K562 (cell line): ENCODE measurements at regions not wholly inside any gene's neighbourhood (a gene's known extent, or its start where the extent isn't known, plus 50 kb on each side); places are given as distances from the start of the nearest gene placed in this dataset.

Source experiments
- BRD9 ChIP-seq: fragments of 450-650 bp; IDR thresholded peaks from 2 replicates; pipeline ENCODE4 v1.6.1; 2018; ENCODE audit warnings: low read depth; ENCODE audit not compliant: partially characterized antibody
- ELF1 ChIP-seq: fragments of 200-800 bp; sonication (Bioruptor generic); IDR thresholded peaks from 2 replicates; pipeline ENCODE4 v1.6.1; 2016; ENCODE audit warnings: missing genetic modification characterization, missing compliant biosample characterization
- ESRRB ChIP-seq: fragments of 250-450 bp; sonication (Bioruptor Pico); IDR thresholded peaks from 2 replicates; pipeline ENCODE4 v1.5.0; 2020; ENCODE audit warnings: mild to moderate bottlenecking, moderate library complexity, borderline replicate concordance
- KAT2B ChIP-seq: IDR thresholded peaks from one replicate; pipeline ENCODE4 v1.6.1; 2012; ENCODE audit warnings: low read depth, mild to moderate bottlenecking, control low read depth, inconsistent platforms, low read length, moderate library complexity
- KAT7 ChIP-seq: sonication (generic); formaldehyde crosslinking; IDR thresholded peaks from 2 replicates; pipeline ENCODE4 v1.8.0; 2022; ENCODE audit warnings: missing genetic modification reagents, mild to moderate bottlenecking, borderline replicate concordance
- KHSRP ChIP-seq: fragments of 450-650 bp; IDR thresholded peaks from 2 replicates; pipeline ENCODE4 v1.6.1; 2017
- NFE2 ChIP-seq: IDR thresholded peaks from 2 replicates; pipeline ENCODE4 v1.6.1; 2014; ENCODE audit warnings: antibody characterized with exemption, low read depth
- SRSF1 ChIP-seq: fragments of 200-400 bp; formaldehyde crosslinking; IDR thresholded peaks from 2 replicates; pipeline ENCODE4 v1.6.1; 2017; ENCODE audit warnings: mild to moderate bottlenecking, low read depth, low read length, moderate library complexity
- TCF7 ChIP-seq: sonication (generic); IDR thresholded peaks from 2 replicates; pipeline ENCODE4 v1.6.1; 2016; ENCODE audit warnings: antibody characterized with exemption, borderline replicate concordance
- ZNF551 ChIP-seq: fragments of 250-450 bp; sonication (Bioruptor Pico); IDR thresholded peaks from 2 replicates; pipeline ENCODE4 v1.5.0; 2021; ENCODE audit warnings: mild to moderate bottlenecking, moderate library complexity
- ZNF695 ChIP-seq: fragments of 450-650 bp; formaldehyde crosslinking; IDR thresholded peaks from 2 replicates; pipeline ENCODE4 v1.4.0; 2020; ENCODE audit warnings: mild to moderate bottlenecking, moderate library complexity
- TF ChIP-seq, protein P1 (sequence below), 2 experiments: fragments of 450-650 bp; formaldehyde crosslinking in 1 of 2; IDR thresholded peaks; 2 replicates each; pipeline versions ENCODE4 v1.4.0 to v1.6.1; 2014 to 2020; ENCODE audit warnings: mild to moderate bottlenecking in 2 of 2, borderline replicate concordance in 1 of 2, low read depth in 1 of 2
- TF ChIP-seq, protein P2 (sequence below): sonication (generic); formaldehyde crosslinking; IDR thresholded peaks from 2 replicates; pipeline ENCODE4 v1.8.1; 2023; ENCODE audit warnings: missing genetic modification reagents, mild to moderate bottlenecking, borderline replicate concordance

DNA sequence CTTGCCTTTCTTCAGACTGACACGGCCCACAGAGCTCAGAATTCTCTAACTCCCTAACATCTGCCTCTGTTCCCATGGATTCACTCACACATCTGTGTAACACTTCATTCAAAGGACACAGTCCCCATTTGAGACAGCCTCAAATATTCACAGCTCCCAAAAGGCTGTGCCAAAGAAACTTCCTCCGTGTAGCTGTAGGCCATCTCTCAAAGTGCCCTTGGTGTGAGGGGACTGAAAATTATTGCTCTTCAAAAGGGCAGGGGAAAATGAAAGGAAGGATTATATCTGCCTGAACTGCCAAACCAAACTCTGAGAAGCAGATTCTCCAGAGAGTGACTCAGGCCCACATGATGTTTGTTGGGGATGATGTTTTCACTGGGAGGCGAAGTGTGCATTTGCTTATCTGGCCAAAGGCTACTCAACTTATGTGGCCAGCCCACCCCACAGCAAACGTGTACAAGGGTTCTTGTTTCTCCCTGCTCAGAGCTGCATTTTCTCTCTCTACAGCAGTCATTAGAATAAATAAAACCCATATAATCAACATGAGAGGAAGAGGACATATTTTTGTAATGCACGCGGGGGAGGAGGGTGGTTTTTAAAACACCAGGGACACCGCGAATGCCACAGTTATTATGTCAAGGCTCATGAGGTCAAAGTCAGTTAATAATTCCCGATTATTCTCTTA is 302.4 kb upstream of the NFE2L3 start (continued):
- TF ChIP-seq, protein P1, sequence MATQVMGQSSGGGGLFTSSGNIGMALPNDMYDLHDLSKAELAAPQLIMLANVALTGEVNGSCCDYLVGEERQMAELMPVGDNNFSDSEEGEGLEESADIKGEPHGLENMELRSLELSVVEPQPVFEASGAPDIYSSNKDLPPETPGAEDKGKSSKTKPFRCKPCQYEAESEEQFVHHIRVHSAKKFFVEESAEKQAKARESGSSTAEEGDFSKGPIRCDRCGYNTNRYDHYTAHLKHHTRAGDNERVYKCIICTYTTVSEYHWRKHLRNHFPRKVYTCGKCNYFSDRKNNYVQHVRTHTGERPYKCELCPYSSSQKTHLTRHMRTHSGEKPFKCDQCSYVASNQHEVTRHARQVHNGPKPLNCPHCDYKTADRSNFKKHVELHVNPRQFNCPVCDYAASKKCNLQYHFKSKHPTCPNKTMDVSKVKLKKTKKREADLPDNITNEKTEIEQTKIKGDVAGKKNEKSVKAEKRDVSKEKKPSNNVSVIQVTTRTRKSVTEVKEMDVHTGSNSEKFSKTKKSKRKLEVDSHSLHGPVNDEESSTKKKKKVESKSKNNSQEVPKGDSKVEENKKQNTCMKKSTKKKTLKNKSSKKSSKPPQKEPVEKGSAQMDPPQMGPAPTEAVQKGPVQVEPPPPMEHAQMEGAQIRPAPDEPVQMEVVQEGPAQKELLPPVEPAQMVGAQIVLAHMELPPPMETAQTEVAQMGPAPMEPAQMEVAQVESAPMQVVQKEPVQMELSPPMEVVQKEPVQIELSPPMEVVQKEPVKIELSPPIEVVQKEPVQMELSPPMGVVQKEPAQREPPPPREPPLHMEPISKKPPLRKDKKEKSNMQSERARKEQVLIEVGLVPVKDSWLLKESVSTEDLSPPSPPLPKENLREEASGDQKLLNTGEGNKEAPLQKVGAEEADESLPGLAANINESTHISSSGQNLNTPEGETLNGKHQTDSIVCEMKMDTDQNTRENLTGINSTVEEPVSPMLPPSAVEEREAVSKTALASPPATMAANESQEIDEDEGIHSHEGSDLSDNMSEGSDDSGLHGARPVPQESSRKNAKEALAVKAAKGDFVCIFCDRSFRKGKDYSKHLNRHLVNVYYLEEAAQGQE (IDR thresholded peaks at IDR 0.05; ENCODE audit: borderline replicate concordance), result peak; percentile 11; the same call in 1 of the 2 replicates
- TF ChIP-seq, protein P1 (CRISPR knock-in tag; IDR thresholded peaks at IDR 0.05; ENCODE audit: low read depth), result no peak
- TF ChIP-seq ZNF551 (CRISPR knock-in tag), result no peak
- no peak for TF ChIP-seq SRSF1
- TF ChIP-seq ESRRB, result no peak
- TF ChIP-seq ELF1 (tag), result no peak; the same call in 1 of the 2 replicates
- no peak for TF ChIP-seq ZNF695 (CRISPR knock-in tag)
- no peak for TF ChIP-seq TCF7
- TF ChIP-seq KHSRP, result no peak
- TF ChIP-seq, protein P2, sequence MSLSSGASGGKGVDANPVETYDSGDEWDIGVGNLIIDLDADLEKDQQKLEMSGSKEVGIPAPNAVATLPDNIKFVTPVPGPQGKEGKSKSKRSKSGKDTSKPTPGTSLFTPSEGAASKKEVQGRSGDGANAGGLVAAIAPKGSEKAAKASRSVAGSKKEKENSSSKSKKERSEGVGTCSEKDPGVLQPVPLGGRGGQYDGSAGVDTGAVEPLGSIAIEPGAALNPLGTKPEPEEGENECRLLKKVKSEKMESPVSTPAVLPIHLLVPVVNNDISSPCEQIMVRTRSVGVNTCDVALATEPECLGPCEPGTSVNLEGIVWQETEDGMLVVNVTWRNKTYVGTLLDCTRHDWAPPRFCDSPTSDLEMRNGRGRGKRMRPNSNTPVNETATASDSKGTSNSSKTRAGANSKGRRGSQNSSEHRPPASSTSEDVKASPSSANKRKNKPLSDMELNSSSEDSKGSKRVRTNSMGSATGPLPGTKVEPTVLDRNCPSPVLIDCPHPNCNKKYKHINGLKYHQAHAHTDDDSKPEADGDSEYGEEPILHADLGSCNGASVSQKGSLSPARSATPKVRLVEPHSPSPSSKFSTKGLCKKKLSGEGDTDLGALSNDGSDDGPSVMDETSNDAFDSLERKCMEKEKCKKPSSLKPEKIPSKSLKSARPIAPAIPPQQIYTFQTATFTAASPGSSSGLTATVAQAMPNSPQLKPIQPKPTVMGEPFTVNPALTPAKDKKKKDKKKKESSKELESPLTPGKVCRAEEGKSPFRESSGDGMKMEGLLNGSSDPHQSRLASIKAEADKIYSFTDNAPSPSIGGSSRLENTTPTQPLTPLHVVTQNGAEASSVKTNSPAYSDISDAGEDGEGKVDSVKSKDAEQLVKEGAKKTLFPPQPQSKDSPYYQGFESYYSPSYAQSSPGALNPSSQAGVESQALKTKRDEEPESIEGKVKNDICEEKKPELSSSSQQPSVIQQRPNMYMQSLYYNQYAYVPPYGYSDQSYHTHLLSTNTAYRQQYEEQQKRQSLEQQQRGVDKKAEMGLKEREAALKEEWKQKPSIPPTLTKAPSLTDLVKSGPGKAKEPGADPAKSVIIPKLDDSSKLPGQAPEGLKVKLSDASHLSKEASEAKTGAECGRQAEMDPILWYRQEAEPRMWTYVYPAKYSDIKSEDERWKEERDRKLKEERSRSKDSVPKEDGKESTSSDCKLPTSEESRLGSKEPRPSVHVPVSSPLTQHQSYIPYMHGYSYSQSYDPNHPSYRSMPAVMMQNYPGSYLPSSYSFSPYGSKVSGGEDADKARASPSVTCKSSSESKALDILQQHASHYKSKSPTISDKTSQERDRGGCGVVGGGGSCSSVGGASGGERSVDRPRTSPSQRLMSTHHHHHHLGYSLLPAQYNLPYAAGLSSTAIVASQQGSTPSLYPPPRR (CRISPR knock-in tag), result no peak
- TF ChIP-seq NFE2, result peak; percentile 39; the same call in 1 of the 2 replicates
- no peak for TF ChIP-seq KAT7 (CRISPR knock-in tag)
- no peak for TF ChIP-seq KAT2B
- no peak for TF ChIP-seq BRD9
